Right renal pelvis (tissue), 4 donors: ENCODE measurements at regions not wholly inside any gene's neighbourhood (a gene's known extent, or its start where the extent isn't known, plus 50 kb on each side); places are given as distances from the start of the nearest gene placed in this dataset.
A peak's percentile ranks its signal among the peaks of the same experiment; 100 is the strongest.
"Not testable (repeated sequence)": the region's sequence is repeated elsewhere in the genome, so short reads cannot be mapped to it uniquely, and the experiment has no call there.

Source experiments
- DNase-seq, 4 donors: peaks; one replicate each; pipeline ENCODE4 v3.0.0-alpha.2; 2013; ENCODE audit warnings: low read depth in 4 of 4, low spot score in 3 of 4, missing footprints in 1 of 4

DNA sequence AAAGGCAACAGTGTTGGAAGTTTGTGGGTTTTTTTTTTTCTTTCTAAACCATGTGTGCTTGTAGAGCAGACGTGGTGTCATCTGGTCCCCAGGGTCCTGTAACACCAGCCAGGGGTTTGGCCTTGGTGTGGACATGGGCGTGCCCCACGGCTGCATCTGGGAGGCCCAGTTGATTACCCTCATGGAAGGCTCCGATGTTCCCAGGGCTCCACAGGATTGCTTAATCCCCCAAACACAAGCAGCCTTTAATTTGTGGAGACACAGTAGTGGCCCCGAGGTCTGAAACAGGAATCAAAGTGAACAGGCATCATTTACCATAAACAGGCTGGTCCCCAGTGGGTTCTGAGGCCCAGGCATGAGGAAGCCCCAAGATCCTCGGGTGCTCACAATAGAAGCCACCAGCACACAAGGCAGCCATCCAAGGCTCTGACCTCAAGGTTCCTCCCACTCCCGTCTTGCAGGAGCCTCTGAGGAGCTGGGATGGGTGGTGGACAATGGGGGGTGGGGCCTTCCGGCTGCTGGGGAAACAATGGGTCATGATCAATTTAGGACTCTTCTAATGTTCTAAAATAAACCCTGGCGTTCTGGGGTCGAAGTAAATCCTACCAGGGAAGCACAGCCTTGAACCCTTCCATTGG lies 115.0 kb upstream of the CD82 start:
- no peak for DNase-seq

- no peak for DNase-seq
Observed at GRCh38 chr11:44451706-44452105, 113.8 kb upstream of the CD82 start.

GRCh38 chr11:44452827-44453572 lies 112.5 kb upstream of the CD82 start:
- no peak for DNase-seq

DNA sequence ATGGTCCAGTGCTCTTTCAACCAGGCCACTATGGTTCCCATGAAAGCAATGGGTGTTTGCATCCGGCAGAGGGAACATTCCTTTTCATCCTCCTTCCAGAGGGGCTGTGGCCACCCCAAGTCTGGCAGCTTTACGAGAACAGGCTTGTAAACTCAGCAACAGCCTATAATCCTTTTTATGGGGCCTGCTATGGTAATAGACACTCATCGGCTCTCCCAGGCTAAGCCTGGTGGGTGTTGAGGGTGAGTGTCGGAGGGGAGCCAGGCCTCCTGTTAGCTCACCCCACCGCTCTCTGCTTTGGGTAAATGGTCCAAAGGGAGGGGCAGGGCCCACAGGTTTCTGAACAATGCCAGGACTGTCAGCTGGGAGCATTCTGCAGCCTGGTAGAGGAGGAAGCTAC lies 111.6 kb upstream of the CD82 start:
- DNase-seq: no peak

GRCh38 chr11:44454666-44455065 lies 110.8 kb upstream of the CD82 start:
- DNase-seq: no peak

- peak in 1 of 4 donors; percentile 7 for DNase-seq
Observed at GRCh38 chr11:44456544-44457300, 108.7 kb upstream of the CD82 start.

- DNase-seq: no peak
Observed at GRCh38 chr11:44457862-44458261, 107.6 kb upstream of the CD82 start.

DNA sequence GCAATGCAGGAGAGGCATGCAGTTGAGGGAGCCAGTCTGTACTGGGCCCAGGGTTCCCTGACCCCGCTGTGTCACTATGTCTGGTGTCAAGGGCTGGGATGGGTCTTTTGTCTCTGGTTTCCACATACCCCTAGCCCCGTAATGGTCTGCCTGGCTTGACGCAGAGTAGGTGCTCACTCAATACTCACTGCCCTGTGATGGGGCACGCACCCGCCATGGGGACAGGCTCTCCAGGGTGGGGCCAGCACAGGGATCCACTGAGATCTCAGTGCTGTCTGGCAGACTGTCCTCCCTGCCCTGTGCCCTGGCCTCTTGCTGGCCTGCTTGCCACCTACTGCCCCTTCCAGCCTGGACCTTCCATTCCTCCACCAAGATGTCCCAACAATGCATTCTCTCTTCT lies 101.7 kb upstream of the CD82 start:
- DNase-seq: no peak

GRCh38 chr11:44464741-44465140 lies 100.7 kb upstream of the CD82 start:
- DNase-seq: no peak

DNA sequence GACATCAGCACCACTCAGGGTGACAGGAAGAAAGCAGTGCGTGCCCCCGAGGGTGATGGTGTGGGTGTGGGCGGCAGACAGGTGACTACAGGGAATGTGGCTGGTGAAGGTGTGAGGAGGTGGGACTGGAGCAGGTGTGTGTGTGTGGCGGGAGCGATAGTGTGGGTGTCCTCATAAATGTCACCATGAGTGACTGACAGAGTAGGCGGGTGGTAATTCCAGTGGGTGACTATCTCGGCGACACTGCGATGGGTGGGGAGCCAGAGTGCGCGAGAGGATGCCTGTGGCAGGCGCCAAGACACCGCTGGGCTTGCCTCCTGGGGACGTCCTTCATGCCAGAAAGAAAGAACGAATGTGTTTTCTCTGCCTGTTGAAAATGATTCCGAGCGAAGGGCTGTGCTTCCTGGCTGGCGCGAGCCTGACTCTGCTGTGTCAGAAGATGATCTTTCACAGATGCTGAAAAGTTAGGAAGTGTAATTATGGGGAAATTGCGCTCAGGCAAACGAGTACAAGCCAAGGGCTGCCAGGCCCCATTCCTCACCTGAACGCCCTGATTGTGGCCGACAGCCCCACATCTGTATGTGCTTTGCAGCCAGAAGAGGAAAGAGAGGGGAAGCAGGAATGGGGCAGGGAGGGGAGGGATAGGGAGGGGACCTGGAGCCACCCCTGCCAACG lies 98.8 kb upstream of the CD82 start:
- no peak for DNase-seq

GRCh38 chr11:44467413-44467812 lies 98.0 kb upstream of the CD82 start:
- no peak for DNase-seq

DNA sequence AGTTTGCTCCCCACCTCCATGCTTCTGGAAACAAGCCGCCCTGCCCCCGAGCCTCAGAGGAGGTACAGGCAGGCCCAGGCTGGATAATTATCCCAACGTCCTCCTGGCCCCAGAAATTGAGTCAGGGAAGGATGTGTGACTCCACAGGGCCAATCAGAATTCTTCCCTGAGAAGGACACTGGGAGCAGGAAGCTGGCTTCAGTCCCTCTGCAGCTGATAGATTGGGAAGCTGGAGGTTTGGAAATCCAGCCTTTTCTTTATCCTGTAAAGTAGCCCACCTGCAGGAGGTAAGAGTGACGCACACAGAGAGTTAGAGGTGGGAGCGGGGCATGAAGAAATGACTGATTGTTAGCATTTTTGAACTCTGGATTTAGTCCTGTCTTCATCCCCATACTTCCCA lies 97.5 kb upstream of the CD82 start:
- no peak for DNase-seq

GRCh38 chr11:44468345-44468988 lies 97.0 kb upstream of the CD82 start:
- no peak for DNase-seq

DNA sequence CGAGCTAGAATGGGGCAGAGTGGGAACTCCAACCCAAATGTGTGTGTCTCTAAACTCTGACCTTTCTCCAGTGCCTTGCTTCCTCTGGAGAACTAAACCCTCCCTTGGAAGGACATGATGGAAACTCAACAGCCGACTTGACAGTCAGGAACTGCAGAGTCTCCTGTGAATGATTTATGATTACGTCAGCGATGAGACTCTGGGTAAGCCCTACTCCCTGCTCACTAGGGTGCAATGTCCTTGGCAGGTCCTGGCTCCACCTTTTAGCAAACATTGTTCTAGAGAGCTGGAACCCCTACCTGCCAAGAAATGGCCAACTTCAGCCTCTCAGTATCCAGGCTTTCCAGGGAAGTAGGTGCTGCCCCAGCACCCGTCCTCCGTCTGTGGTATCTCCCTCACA lies 96.1 kb upstream of the CD82 start:
- DNase-seq: no peak

- DNase-seq: no peak
Observed at GRCh38 chr11:44470854-44471253, 94.6 kb upstream of the CD82 start.

GRCh38 chr11:44471603-44472002 lies 93.9 kb upstream of the CD82 start:
- DNase-seq: no peak

DNA sequence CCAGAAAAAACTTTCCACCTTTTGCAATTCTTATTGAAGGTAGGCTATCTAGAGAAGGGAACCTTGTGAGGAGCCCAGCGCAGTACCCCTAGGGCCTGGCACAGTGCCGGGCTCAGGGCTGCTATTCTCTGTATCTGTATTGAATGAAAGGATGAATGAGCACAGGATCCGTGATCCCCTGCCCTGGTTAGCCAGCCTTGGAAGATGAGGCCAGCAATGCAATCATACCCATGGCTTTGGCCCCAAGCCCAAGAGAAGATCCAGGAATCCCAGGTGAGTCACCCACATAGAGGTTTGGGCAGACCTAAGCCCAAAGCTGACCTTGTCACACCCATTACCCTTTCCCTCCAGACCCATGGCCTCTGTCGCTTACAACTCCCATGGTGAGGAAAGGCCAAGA lies 92.5 kb upstream of the CD82 start:
- no peak for DNase-seq

DNA sequence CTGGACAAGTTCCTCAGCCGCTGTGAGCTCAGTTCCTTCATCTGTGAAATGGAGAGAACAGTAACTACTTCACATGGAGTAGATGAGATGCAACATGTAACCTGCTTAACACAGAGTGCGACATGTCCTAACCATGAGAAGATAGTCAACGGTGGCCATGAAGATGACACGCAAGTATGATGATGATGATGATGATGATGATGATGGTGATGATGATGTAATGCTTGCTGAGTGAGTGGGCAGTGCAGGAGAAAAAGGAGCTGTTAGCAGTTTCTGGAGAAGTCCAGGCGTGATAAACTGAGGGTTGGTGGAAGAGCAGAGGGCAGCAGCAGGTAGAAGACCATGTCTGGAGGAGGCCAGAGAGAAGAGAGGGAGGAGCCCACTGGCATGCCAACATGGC lies 90.8 kb upstream of the CD82 start:
- no peak for DNase-seq

GRCh38 chr11:44475114-44475686 lies 90.3 kb upstream of the CD82 start:
- DNase-seq: no peak

- not testable (repeated sequence) for DNase-seq
Observed at GRCh38 chr11:44482338-44482737, 83.1 kb upstream of the CD82 start.
